Mesendoderm (in vitro differentiated cells): ENCODE measurements at regions not wholly inside any gene's neighbourhood (a gene's known extent, or its start where the extent isn't known, plus 50 kb on each side); places are given as distances from the start of the nearest gene placed in this dataset.

Experiments used
- DNase-seq: peaks from one replicate; pipeline ENCODE4 v3.0.0; 2013
- H2AK5ac ChIP-seq: 2 replicates; pipeline ENCODE4 v1.6.1; 2013; ENCODE audit warnings: low read length, inconsistent platforms
- H2BK120ac ChIP-seq: 2 replicates; pipeline ENCODE4 v1.6.1; 2013; ENCODE audit warnings: low read depth, mild to moderate bottlenecking, low read length, moderate library complexity, mixed read lengths
- H2BK15ac ChIP-seq: replicated peaks from 2 replicates; pipeline ENCODE4 v1.6.1; 2013; ENCODE audit warnings: low read depth, mild to moderate bottlenecking, moderate library complexity
- H2BK5ac ChIP-seq: 2 replicates; pipeline ENCODE4 v1.6.1; 2013; ENCODE audit warnings: low read length, inconsistent platforms
- H3K18ac ChIP-seq: 2 replicates; pipeline ENCODE4 v1.6.1; 2013; ENCODE audit warnings: mild to moderate bottlenecking, low read length, mixed read lengths
- H3K23ac ChIP-seq: one replicate; pipeline ENCODE4 v1.6.1; 2013; ENCODE audit warnings: low read length
- H3K27ac ChIP-seq: 2 replicates; pipeline ENCODE4 v1.5.1; 2013; ENCODE audit warnings: low read depth, mild to moderate bottlenecking, inconsistent platforms, low read length, moderate library complexity
- H3K27me3 ChIP-seq: 2 replicates; pipeline ENCODE4 v1.6.1; 2013; ENCODE audit warnings: low read length, control low read depth, mild to moderate bottlenecking, inconsistent platforms; ENCODE audit not compliant: insufficient read depth, poor library complexity
- H3K36me3 ChIP-seq: 2 replicates; pipeline ENCODE4 v1.6.1; 2013; ENCODE audit warnings: low read length, inconsistent platforms; ENCODE audit not compliant: control insufficient read depth, insufficient read depth
- H3K4ac ChIP-seq: one replicate; pipeline ENCODE4 v1.6.1; 2013; ENCODE audit warnings: low read depth, mild to moderate bottlenecking, low read length, moderate library complexity
- H3K4me1 ChIP-seq: 2 replicates; pipeline ENCODE4 v1.6.1; 2013; ENCODE audit warnings: low read depth, low read length, inconsistent platforms; ENCODE audit not compliant: control insufficient read depth
- H3K4me2 ChIP-seq: 2 replicates; pipeline ENCODE4 v1.6.1; 2013; ENCODE audit warnings: low read length
- H3K4me3 ChIP-seq: 2 replicates; pipeline ENCODE4 v1.5.1; 2013; ENCODE audit warnings: mild to moderate bottlenecking, low read length
- H3K56ac ChIP-seq: one replicate; pipeline ENCODE4 v1.6.1; 2013; ENCODE audit warnings: low read length
- H3K79me1 ChIP-seq: 2 replicates; pipeline ENCODE4 v1.6.1; 2013; ENCODE audit warnings: low read length, inconsistent platforms
- H3K79me2 ChIP-seq: 2 replicates; pipeline ENCODE4 v1.6.1; 2013; ENCODE audit warnings: mild to moderate bottlenecking, low read length; ENCODE audit not compliant: control insufficient read depth, insufficient read depth
- H3K9ac ChIP-seq: 2 replicates; pipeline ENCODE4 v1.6.1; 2013; ENCODE audit warnings: low read length, inconsistent platforms
- H4K5ac ChIP-seq: one replicate; pipeline ENCODE4 v1.6.1; 2013; ENCODE audit warnings: low read length
- H4K8ac ChIP-seq: one replicate; pipeline ENCODE4 v1.6.1; 2013; ENCODE audit warnings: low read depth, mild to moderate bottlenecking, control low read depth, low read length, moderate library complexity
- WGBS: extraction: QIAGEN DNeasy Blood & Tissue Kit; methylation state at CpG from one replicate; pipeline ENCODE4 v1.1.7; 2013; ENCODE audit warnings: low lambda C conversion rate, missing lambda C conversion rate; ENCODE audit not compliant: insufficient coverage; ENCODE audit errors: extremely low coverage; 5-methylcytosine and 5-hydroxymethylcytosine counted together

DNA sequence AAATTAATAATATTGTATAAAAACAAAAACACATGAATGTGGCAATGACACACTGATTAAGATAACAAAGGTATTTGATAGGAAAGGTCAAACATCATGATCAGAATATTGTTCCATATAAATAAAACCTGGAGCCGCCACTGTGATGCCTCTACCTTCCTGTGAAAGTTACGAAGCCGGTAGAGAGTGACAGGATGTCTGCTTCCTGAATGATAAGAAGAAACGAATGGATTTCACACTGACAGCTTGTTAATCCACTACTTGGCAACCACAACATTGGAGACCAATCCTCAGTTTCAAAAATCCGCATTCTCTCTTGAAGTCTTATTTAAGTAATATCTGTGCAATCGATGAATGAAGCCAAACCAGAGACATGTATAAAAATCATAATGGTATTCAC is 315.1 kb downstream of the HDGFL1 start:
- Histone ChIP-seq H2BK5ac (no peak overlapping the region), H3K23ac (no peak overlapping the region), H3K36me3 (no peaks in the 10 kb centered on the region), H3K4ac (no peak overlapping the region), H3K56ac (no peak overlapping the region), H3K9ac (no peak overlapping the region), H3K4me3 (no peak overlapping the region), H2BK120ac (no peak overlapping the region), H3K79me1 (no peaks in the 10 kb centered on the region), H3K4me2 (no peak overlapping the region), H2BK15ac (no peak overlapping the region), H4K5ac (no peak overlapping the region), H3K27ac (no peak overlapping the region), H3K27me3 (no peaks in the 10 kb centered on the region), H3K18ac (no peak overlapping the region), H4K8ac (no peak overlapping the region), H3K4me1 (no peaks in the 10 kb centered on the region), H3K79me2 (no peaks in the 10 kb centered on the region), H2AK5ac (no peak overlapping the region)
- no CpG with 5 or more reads among the region's 6 CpGs for WGBS
- DNase-seq = peak; percentile 45

- DNase-seq = peak; percentile 18
- Histone ChIP-seq H3K4me2 (no peak overlapping the region), H3K4me1 (no peaks in the 10 kb centered on the region), H3K4me3 (no peak overlapping the region), H3K56ac (no peak overlapping the region), H3K18ac (no peak overlapping the region), H3K9ac (no peak overlapping the region), H3K36me3 (no peaks in the 10 kb centered on the region), H2AK5ac (no peak overlapping the region), H3K79me2 (no peaks in the 10 kb centered on the region), H2BK120ac (no peak overlapping the region), H2BK5ac (no peak overlapping the region), H3K79me1 (no peaks in the 10 kb centered on the region), H4K5ac (no peak overlapping the region), H4K8ac (no peak overlapping the region), H3K27ac (no peak overlapping the region), H2BK15ac (no peak overlapping the region), H3K27me3 (no peaks in the 10 kb centered on the region), H3K4ac (no peak overlapping the region), H3K23ac (no peak overlapping the region)
- no CpG with 5 or more reads among the region's 10 CpGs for WGBS
Observed at GRCh38 chr6:22886650-22887581, 317.6 kb downstream of the HDGFL1 start.

- H2BK5ac ChIP-seq = no peak overlapping the region
- H3K18ac ChIP-seq = no peak overlapping the region
- no peak overlapping the region for H2AK5ac ChIP-seq
- no peak overlapping the region for H3K27ac ChIP-seq
- no peak for DNase-seq
- no peak overlapping the region for H2BK15ac ChIP-seq
- H3K4ac ChIP-seq = no peak overlapping the region
- H2BK120ac ChIP-seq = peak overlapping the region; percentile 12
- H3K79me2 ChIP-seq = no peaks in the 10 kb centered on the region
- H3K23ac ChIP-seq = no peak overlapping the region
- H3K79me1 ChIP-seq = no peaks in the 10 kb centered on the region
- no peaks in the 10 kb centered on the region for H3K4me1 ChIP-seq
- H3K4me3 ChIP-seq = no peak overlapping the region
- no CpG with 5 or more reads among the region's 3 CpGs for WGBS
- no peak overlapping the region for H4K5ac ChIP-seq
- no peak overlapping the region for H3K9ac ChIP-seq
- no peak overlapping the region for H3K56ac ChIP-seq
- no peak overlapping the region for H3K4me2 ChIP-seq
- H3K36me3 ChIP-seq = no peaks in the 10 kb centered on the region
- peak overlapping the region; percentile 39 for H4K8ac ChIP-seq
- no peaks in the 10 kb centered on the region for H3K27me3 ChIP-seq
Observed at GRCh38 chr6:22888163-22888752, 318.9 kb downstream of the HDGFL1 start.

DNA sequence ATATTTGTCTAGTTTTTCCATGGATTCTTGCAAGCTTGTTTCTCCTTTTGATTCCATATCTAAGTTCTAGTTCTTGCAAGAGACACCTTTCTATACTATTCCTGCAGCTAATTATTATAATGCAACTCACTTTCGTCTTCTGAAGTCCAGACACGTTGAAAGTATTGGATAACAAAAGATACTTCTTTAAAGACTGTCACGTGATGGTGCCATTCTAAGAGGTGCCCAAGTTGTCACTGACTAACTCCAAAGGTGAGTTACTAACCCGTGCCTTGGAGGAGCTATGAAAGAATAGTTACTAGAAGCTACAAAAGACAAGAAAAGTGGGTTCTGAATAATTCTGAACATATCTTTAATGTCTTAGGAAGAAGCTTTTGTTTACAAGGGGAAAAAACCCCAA is 322.6 kb downstream of the HDGFL1 start:
- Histone ChIP-seq H3K23ac (no peak overlapping the region), H3K27ac (no peak overlapping the region), H3K4me2 (no peak overlapping the region), H3K4ac (no peak overlapping the region), H3K79me1 (no peaks in the 10 kb centered on the region), H3K56ac (no peak overlapping the region), H4K5ac (no peak overlapping the region), H3K27me3 (no peaks in the 10 kb centered on the region), H3K79me2 (no peaks in the 10 kb centered on the region), H2AK5ac (no peak overlapping the region), H3K4me3 (no peak overlapping the region), H4K8ac (no peak overlapping the region), H3K4me1 (no peaks in the 10 kb centered on the region), H2BK15ac (no peak overlapping the region), H3K18ac (no peak overlapping the region), H2BK5ac (no peak overlapping the region), H2BK120ac (no peak overlapping the region), H3K9ac (no peak overlapping the region), H3K36me3 (no peaks in the 10 kb centered on the region)
- no peak for DNase-seq
- WGBS = no CpG with 5 or more reads among the region's 4 CpGs

GRCh38 chr6:22892452-22892851 is 323.1 kb downstream of the HDGFL1 start:
- H3K79me1 ChIP-seq = no peaks in the 10 kb centered on the region
- no peaks in the 10 kb centered on the region for H3K27me3 ChIP-seq
- H4K8ac ChIP-seq = no peak overlapping the region
- DNase-seq = peak; percentile 53
- no peaks in the 10 kb centered on the region for H3K36me3 ChIP-seq
- no peak overlapping the region for H2AK5ac ChIP-seq
- no peak overlapping the region for H3K18ac ChIP-seq
- H2BK5ac ChIP-seq = no peak overlapping the region
- H3K4me1 ChIP-seq = no peaks in the 10 kb centered on the region
- no peak overlapping the region for H3K27ac ChIP-seq
- H3K4me2 ChIP-seq = no peak overlapping the region
- no CpG with 5 or more reads among the region's 2 CpGs for WGBS
- H2BK15ac ChIP-seq = no peak overlapping the region
- no peak overlapping the region for H3K23ac ChIP-seq
- H3K56ac ChIP-seq = no peak overlapping the region
- no peak overlapping the region for H2BK120ac ChIP-seq
- H3K79me2 ChIP-seq = no peaks in the 10 kb centered on the region
- H3K4ac ChIP-seq = peak overlapping the region; percentile 36
- H3K9ac ChIP-seq = no peak overlapping the region
- no peak overlapping the region for H3K4me3 ChIP-seq
- no peak overlapping the region for H4K5ac ChIP-seq
